Ovary (tissue), 3 donors: ENCODE measurements at regions not wholly inside any gene's neighbourhood (a gene's known extent, or its start where the extent isn't known, plus 50 kb on each side); places are given as distances from the start of the nearest gene placed in this dataset.

Source experiments
- EP300 ChIP-seq: sonication (generic); formaldehyde crosslinking; IDR thresholded peaks from one replicate; pipeline ENCODE4 v1.6.1; 2017; ENCODE audit warnings: antibody characterized with exemption
- POLR2A ChIP-seq: fragments of 450-650 bp; IDR thresholded peaks from one replicate; pipeline ENCODE4 v1.6.1; 2017; ENCODE audit warnings: antibody characterized with exemption, mild to moderate bottlenecking, moderate library complexity
- TF ChIP-seq, protein P1 (sequence below), 3 donors: fragments of 450-650 bp in 2 of 3; fragments of 200-600 bp in 1 of 3; IDR thresholded peaks; one replicate each; pipeline versions ENCODE4 v1.5.1 to v1.8.0; 2016 to 2022; ENCODE audit warnings: antibody characterized with exemption in 3 of 3, mild to moderate bottlenecking in 1 of 3
- donor health status: DM: no; HTN: no; CAD: no.

DNA sequence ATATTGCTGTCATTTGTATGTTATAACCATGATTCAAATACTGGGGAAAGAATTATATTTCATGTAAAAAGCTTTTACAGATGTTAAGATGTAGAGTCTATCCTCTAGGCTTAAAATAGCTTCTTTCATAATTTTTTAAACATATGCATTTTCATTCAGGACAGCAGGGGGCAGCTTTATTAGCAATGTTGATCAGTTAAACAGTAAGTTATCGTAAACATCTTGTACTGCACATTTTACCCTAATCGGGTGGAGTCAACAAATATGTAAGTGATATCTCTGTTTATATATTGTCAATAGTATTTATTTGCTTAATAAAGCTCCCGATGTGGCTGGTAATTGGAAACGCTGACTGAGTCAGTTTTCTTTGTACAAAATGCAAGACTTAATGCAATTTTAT is 142.5 kb upstream of the MED14 start:
- TF ChIP-seq, protein P1, sequence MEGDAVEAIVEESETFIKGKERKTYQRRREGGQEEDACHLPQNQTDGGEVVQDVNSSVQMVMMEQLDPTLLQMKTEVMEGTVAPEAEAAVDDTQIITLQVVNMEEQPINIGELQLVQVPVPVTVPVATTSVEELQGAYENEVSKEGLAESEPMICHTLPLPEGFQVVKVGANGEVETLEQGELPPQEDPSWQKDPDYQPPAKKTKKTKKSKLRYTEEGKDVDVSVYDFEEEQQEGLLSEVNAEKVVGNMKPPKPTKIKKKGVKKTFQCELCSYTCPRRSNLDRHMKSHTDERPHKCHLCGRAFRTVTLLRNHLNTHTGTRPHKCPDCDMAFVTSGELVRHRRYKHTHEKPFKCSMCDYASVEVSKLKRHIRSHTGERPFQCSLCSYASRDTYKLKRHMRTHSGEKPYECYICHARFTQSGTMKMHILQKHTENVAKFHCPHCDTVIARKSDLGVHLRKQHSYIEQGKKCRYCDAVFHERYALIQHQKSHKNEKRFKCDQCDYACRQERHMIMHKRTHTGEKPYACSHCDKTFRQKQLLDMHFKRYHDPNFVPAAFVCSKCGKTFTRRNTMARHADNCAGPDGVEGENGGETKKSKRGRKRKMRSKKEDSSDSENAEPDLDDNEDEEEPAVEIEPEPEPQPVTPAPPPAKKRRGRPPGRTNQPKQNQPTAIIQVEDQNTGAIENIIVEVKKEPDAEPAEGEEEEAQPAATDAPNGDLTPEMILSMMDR (IDR thresholded peaks at IDR 0.05) = no peak
- TF ChIP-seq EP300 (no peak), POLR2A (no peak)
